ENCODE measurements at regions not wholly inside any gene's neighbourhood (a gene's known extent, or its start where the extent isn't known, plus 50 kb on each side); places are given as distances from the start of the nearest gene placed in this dataset.

DNA sequence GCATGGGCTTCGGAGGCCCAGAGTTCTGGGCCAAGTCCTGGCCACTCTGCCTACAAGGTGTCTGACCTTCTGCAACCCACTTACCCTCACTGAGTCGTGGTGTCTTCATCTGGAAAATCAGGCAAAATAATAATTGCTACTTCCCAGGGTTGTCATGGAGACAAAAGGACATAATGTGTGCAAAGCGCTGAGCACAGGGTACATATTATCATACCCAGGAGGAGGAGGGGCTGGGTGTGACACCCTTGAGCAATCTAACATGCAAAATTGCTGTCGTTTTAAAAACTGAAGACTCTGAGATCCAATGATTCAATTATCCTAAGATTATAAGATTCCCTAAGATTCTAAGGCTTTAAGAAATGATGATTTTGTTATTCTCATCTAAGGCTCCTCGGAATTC lies 459.5 kb downstream of the PTPRU start:
- TF ChIP-seq EZH2 (IDR thresholded peaks at IDR 0.05) (no peak), POLR2A (IDR thresholded peaks at IDR 0.05; ENCODE audit: borderline replicate concordance, extremely low read depth, insufficient read depth, insufficient read length) (no peak), POLR2AphosphoS5 (IDR thresholded peaks at IDR 0.05; ENCODE audit: low read depth, low read length) (no peak), EZH2phosphoT487 (IDR thresholded peaks at IDR 0.05; ENCODE audit: borderline replicate concordance) (no peak), ELF1 (IDR thresholded peaks at IDR 0.05; ENCODE audit: borderline replicate concordance, low read depth) (no peak), SP1 (IDR thresholded peaks at IDR 0.05; ENCODE audit: low read depth) (no peak)
- TF ChIP-seq, protein P1, sequence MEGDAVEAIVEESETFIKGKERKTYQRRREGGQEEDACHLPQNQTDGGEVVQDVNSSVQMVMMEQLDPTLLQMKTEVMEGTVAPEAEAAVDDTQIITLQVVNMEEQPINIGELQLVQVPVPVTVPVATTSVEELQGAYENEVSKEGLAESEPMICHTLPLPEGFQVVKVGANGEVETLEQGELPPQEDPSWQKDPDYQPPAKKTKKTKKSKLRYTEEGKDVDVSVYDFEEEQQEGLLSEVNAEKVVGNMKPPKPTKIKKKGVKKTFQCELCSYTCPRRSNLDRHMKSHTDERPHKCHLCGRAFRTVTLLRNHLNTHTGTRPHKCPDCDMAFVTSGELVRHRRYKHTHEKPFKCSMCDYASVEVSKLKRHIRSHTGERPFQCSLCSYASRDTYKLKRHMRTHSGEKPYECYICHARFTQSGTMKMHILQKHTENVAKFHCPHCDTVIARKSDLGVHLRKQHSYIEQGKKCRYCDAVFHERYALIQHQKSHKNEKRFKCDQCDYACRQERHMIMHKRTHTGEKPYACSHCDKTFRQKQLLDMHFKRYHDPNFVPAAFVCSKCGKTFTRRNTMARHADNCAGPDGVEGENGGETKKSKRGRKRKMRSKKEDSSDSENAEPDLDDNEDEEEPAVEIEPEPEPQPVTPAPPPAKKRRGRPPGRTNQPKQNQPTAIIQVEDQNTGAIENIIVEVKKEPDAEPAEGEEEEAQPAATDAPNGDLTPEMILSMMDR (IDR thresholded peaks at IDR 0.05 in 2 of 3, conservative IDR thresholded peaks at IDR 0.05 in 1 of 3; ENCODE audit: borderline replicate concordance in 1 of 3, insufficient read depth in 1 of 3, low read depth in 2 of 3, low read length in 2 of 3) = no peak
- TF ChIP-seq, protein P2, sequence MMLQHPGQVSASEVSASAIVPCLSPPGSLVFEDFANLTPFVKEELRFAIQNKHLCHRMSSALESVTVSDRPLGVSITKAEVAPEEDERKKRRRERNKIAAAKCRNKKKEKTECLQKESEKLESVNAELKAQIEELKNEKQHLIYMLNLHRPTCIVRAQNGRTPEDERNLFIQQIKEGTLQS (IDR thresholded peaks at IDR 0.05) = no peak

Measured in HCT116 (cell line).